C1 segment of cervical spinal cord (tissue), 14 donors: ENCODE measurements at regions not wholly inside any gene's neighbourhood (a gene's known extent, or its start where the extent isn't known, plus 50 kb on each side); places are given as distances from the start of the nearest gene placed in this dataset.

Experiments used
- DNase-seq, 14 donors: peaks; one replicate each; lab custom pipeline; 2025; lab: John Stamatoyannopoulos, UW

GRCh38 chr1:59081181-59081580, 215.7 kb upstream of the FGGY start:
- DNase-seq: no peak

- DNase-seq: no peak
Measured at GRCh38 chr1:59081795-59082194, 215.1 kb upstream of the FGGY start.

GRCh38 chr1:59083946-59084865, 212.7 kb upstream of the FGGY start:
- DNase-seq: peak in 1 of 14 donors; percentile 5

GRCh38 chr1:59085101-59085500, 211.8 kb upstream of the FGGY start:
- DNase-seq: no peak

GRCh38 chr1:59089036-59089798, 207.7 kb upstream of the FGGY start:
- no peak for DNase-seq

- no peak for DNase-seq
Measured at GRCh38 chr1:59089922-59090457, 206.9 kb upstream of the FGGY start.

- DNase-seq: no peak
Measured at GRCh38 chr1:59092126-59092525, 204.8 kb upstream of the FGGY start.

GRCh38 chr1:59094001-59094400, 202.9 kb upstream of the FGGY start:
- no peak for DNase-seq

- peak in 2 of 14 donors; percentile 8 to 11 for DNase-seq
Measured at GRCh38 chr1:59096501-59096900, 200.4 kb upstream of the FGGY start.

- no peak for DNase-seq
Measured at GRCh38 chr1:59098655-59099054, 198.2 kb upstream of the FGGY start.

GRCh38 chr1:59100708-59101374, 196.1 kb upstream of the FGGY start:
- no peak for DNase-seq

- no peak for DNase-seq
Measured at GRCh38 chr1:59101518-59101917, 195.4 kb upstream of the FGGY start.

- no peak for DNase-seq
Measured at GRCh38 chr1:59103457-59103856, 193.4 kb upstream of the FGGY start.

- no peak for DNase-seq
Measured at GRCh38 chr1:59104191-59104760, 192.6 kb upstream of the FGGY start.

GRCh38 chr1:59105548-59106507, 191.1 kb upstream of the FGGY start:
- DNase-seq: no peak

GRCh38 chr1:59107516-59107915, 189.4 kb upstream of the FGGY start:
- DNase-seq: peak in 6 of 14 donors; percentile 10 to 94 (median 20)

GRCh38 chr1:59107916-59108315, 189.0 kb upstream of the FGGY start:
- DNase-seq: peak in 1 of 14 donors; percentile 90

GRCh38 chr1:59108481-59109317, 188.2 kb upstream of the FGGY start:
- DNase-seq: no peak

GRCh38 chr1:59110271-59110670, 186.6 kb upstream of the FGGY start:
- DNase-seq: no peak
